Lung (tissue), 11 donors: ENCODE measurements at regions not wholly inside any gene's neighbourhood (a gene's known extent, or its start where the extent isn't known, plus 50 kb on each side); places are given as distances from the start of the nearest gene placed in this dataset.

Experiments
- ATAC-seq: fragments of 200-7000 bp; cut with Tn5 transposase; one replicate; pipeline ENCODE4 v1.9.1; 2020; ENCODE audit warnings: moderate number of reproducible peaks; ENCODE audit not compliant: insufficient read depth, low FRiP score
- DNase-seq, 3 donors: peaks; one replicate each; pipeline ENCODE4 v3.0.0-alpha.2; 2013 to 2017
- H3K27ac ChIP-seq, 2 donors: one replicate each; pipeline ENCODE4 v1.5.1; 2013; ENCODE audit warnings: mild to moderate bottlenecking in 2 of 2, moderate library complexity in 2 of 2, control low read depth in 1 of 2, inconsistent platforms in 1 of 2, low read depth in 1 of 2, low read length in 1 of 2
- H3K27me3 ChIP-seq, 3 donors: one replicate each; pipeline ENCODE4 v1.5.1; 2013; ENCODE audit warnings: low read length in 2 of 3; ENCODE audit not compliant: control insufficient read depth in 3 of 3, insufficient read depth in 3 of 3
- H3K36me3 ChIP-seq, 4 donors: one replicate each; pipeline ENCODE4 v1.5.1; 2013; ENCODE audit warnings: low read length in 4 of 4, mild to moderate bottlenecking in 1 of 4, moderate library complexity in 1 of 4; ENCODE audit not compliant: control insufficient read depth in 4 of 4, insufficient read depth in 4 of 4
- H3K4me1 ChIP-seq, 5 donors: one replicate each; pipeline ENCODE4 v1.5.1; 2013; ENCODE audit warnings: low read length in 5 of 5, mild to moderate bottlenecking in 2 of 5, moderate library complexity in 1 of 5; ENCODE audit not compliant: control insufficient read depth in 5 of 5, insufficient read depth in 5 of 5
- H3K4me3 ChIP-seq: one replicate; pipeline ENCODE4 v1.5.1; 2013; ENCODE audit warnings: mild to moderate bottlenecking, control low read depth, moderate library complexity
- H3K9ac ChIP-seq, 2 donors: one replicate each; pipeline ENCODE4 v1.5.1; 2013; ENCODE audit warnings: low read length in 2 of 2, control low read depth in 1 of 2; ENCODE audit not compliant: insufficient read depth in 1 of 2
- H3K9me3 ChIP-seq, 4 donors: one replicate each; pipeline ENCODE4 v1.5.1; 2013; ENCODE audit warnings: low read length in 3 of 4, mild to moderate bottlenecking in 1 of 4, moderate library complexity in 1 of 4; ENCODE audit not compliant: control insufficient read depth in 4 of 4, insufficient read depth in 3 of 4
- CTCF ChIP-seq: IDR thresholded peaks from 2 replicates; pipeline ENCODE4 v1.5.1; 2012; ENCODE audit warnings: mild to moderate bottlenecking; ENCODE audit errors: control extremely low read depth, extremely low read depth
- WGBS, 2 donors: extraction: QIAGEN DNeasy Blood & Tissue Kit; methylation state at CpG; one replicate each; pipeline ENCODE4 v1.1.7; 2013; 5-methylcytosine and 5-hydroxymethylcytosine counted together
- donor health status: control.
- donor health status: control.
- donor health status: Bipolar disorder and iron deficiency.
- donor health status: healthy.
- donor health status: DM: yes; HTN: yes; CAD: no.

- Histone ChIP-seq H3K27ac (no peak overlapping the region), H3K27me3 (no peaks in the 10 kb centered on the region), H3K4me3 (no peak overlapping the region), H3K36me3 (no peaks in the 10 kb centered on the region), H3K9me3 (no peaks in the 10 kb centered on the region), H3K4me1 (no peaks in the 10 kb centered on the region), H3K9ac (no peak overlapping the region)
- DNase-seq (no peak), ATAC-seq (no peak)
- TF ChIP-seq CTCF: no peak
- 83 to 96% methylated on average over 1 of the region's 1 CpG for WGBS, 2 donors
Observed at GRCh38 chr11:39220069-39220468, 2239.4 kb downstream of the LRRC4C start.

- H3K4me1 ChIP-seq: peaks cover 0 to 8% (median 0%) of the 10 kb centered on the region in 5 donors
- no peak overlapping the region for H3K4me3 ChIP-seq
- no peaks in the 10 kb centered on the region for H3K36me3 ChIP-seq
- TF ChIP-seq CTCF: no peak
- no peak overlapping the region for H3K27ac ChIP-seq
- 64 to 84% methylated on average over 2 of the region's 2 CpGs for WGBS, 2 donors
- no peak overlapping the region for H3K9ac ChIP-seq
- no peaks in the 10 kb centered on the region for H3K9me3 ChIP-seq
- DNase-seq (no peak), ATAC-seq (no peak)
- H3K27me3 ChIP-seq: no peaks in the 10 kb centered on the region
Observed at GRCh38 chr11:39209981-39210380, 2249.5 kb downstream of the LRRC4C start.

GRCh38 chr11:39205236-39205995 lies 2254.0 kb downstream of the LRRC4C start:
- H3K9ac ChIP-seq: no peak overlapping the region
- peaks cover 0 to 3% (median 0%) of the 10 kb centered on the region in 5 donors for H3K4me1 ChIP-seq
- H3K27ac ChIP-seq: no peak overlapping the region
- DNase-seq (peak in 1 of 3 donors; percentile 11), ATAC-seq (no peak)
- H3K36me3 ChIP-seq: no peaks in the 10 kb centered on the region
- H3K4me3 ChIP-seq: no peak overlapping the region
- 71 to 80% methylated on average over 3 of the region's 3 CpGs for WGBS, 2 donors
- no peak for TF ChIP-seq CTCF
- no peaks in the 10 kb centered on the region for H3K9me3 ChIP-seq
- no peaks in the 10 kb centered on the region for H3K27me3 ChIP-seq

GRCh38 chr11:39192671-39193070 lies 2266.8 kb downstream of the LRRC4C start:
- H3K9ac ChIP-seq: no peak overlapping the region
- no peaks in the 10 kb centered on the region for H3K4me1 ChIP-seq
- 96 to 98% methylated on average over 23 to 24 of the region's 24 CpGs for WGBS, 2 donors
- H3K27me3 ChIP-seq: no peaks in the 10 kb centered on the region
- H3K4me3 ChIP-seq: no peak overlapping the region
- no peaks in the 10 kb centered on the region for H3K36me3 ChIP-seq
- no peak for TF ChIP-seq CTCF
- DNase-seq: no peak
- no peak for ATAC-seq
- no peak overlapping the region for H3K27ac ChIP-seq
- no peaks in the 10 kb centered on the region for H3K9me3 ChIP-seq
